ENCODE measurements at regions not wholly inside any gene's neighbourhood (a gene's known extent, or its start where the extent isn't known, plus 50 kb on each side); places are given as distances from the start of the nearest gene placed in this dataset.

DNA sequence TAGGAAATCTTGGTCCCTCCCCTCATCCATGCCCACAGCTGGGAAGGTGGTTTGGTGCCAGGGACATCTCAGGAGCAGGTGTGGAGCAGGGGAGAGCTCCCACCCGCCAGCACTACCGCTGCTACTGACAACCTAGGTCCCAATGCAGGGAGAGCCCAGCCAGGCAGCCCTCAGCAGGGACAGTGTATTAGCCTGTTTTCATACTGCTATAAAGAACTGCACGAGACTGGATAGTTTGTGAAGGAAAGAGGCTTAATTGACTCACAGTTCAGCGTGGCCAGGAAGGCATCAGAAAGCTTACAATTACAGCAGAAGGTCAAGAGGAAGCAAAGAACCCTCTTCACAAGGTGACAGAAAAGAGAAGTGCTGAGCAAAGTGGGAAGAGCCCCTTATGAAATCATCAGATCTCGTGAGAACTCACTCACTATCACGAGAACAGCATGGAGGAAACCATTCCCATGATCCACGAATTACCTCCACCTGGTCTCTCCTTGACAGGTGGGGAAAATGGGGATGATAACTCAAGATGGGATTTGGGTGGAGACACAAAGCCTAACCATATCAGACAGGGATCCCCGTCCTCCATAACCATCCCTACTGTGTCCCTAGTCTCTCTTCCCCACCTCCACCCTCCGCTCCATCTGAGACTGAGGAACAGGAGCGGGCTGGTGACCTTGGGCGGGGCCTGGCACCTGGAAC, 218.6 kb downstream of the TBC1D2B start:
- H3K27ac ChIP-seq (ENCODE audit: low read length) = no peak overlapping the region
- H3K4me3 ChIP-seq (ENCODE audit: low read length) = no peak overlapping the region
- H2AFZ ChIP-seq (ENCODE audit: low read depth, low read length) = no peak overlapping the region
- no peak for TF ChIP-seq EZH2 (IDR thresholded peaks at IDR 0.05; ENCODE audit: borderline replicate concordance, insufficient read depth, low read length, poor library complexity, severe bottlenecking)
- TF ChIP-seq, protein P1, sequence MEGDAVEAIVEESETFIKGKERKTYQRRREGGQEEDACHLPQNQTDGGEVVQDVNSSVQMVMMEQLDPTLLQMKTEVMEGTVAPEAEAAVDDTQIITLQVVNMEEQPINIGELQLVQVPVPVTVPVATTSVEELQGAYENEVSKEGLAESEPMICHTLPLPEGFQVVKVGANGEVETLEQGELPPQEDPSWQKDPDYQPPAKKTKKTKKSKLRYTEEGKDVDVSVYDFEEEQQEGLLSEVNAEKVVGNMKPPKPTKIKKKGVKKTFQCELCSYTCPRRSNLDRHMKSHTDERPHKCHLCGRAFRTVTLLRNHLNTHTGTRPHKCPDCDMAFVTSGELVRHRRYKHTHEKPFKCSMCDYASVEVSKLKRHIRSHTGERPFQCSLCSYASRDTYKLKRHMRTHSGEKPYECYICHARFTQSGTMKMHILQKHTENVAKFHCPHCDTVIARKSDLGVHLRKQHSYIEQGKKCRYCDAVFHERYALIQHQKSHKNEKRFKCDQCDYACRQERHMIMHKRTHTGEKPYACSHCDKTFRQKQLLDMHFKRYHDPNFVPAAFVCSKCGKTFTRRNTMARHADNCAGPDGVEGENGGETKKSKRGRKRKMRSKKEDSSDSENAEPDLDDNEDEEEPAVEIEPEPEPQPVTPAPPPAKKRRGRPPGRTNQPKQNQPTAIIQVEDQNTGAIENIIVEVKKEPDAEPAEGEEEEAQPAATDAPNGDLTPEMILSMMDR (IDR thresholded peaks at IDR 0.05; ENCODE audit: poor library complexity, severe bottlenecking) = no peak
- no peak for TF ChIP-seq RAD21 (conservative IDR thresholded peaks at IDR 0.05)
- no peak for TF ChIP-seq EP300 (conservative IDR thresholded peaks at IDR 0.05; ENCODE audit: poor library complexity, severe bottlenecking)
- no peak for TF ChIP-seq POLR2AphosphoS5 (IDR thresholded peaks at IDR 0.05)
- TF ChIP-seq MXI1 (conservative IDR thresholded peaks at IDR 0.05; ENCODE audit: poor library complexity, severe bottlenecking) = no peak
- no peak for TF ChIP-seq REST (IDR thresholded peaks at IDR 0.05; ENCODE audit: borderline replicate concordance)
- no peak for TF ChIP-seq SMC3 (conservative IDR thresholded peaks at IDR 0.05; ENCODE audit: poor library complexity)
- no peak for TF ChIP-seq TAF1 (IDR thresholded peaks at IDR 0.05; ENCODE audit: low read depth)
- H3K4me2 ChIP-seq (ENCODE audit: low read length) = no peak overlapping the region
- no peak overlapping the region for H3K9ac ChIP-seq (ENCODE audit: low read length)
- H3K9me2 ChIP-seq (ENCODE audit: insufficient read depth, low read length) = no peaks in the 10 kb centered on the region
- H3K36me3 ChIP-seq (ENCODE audit: insufficient read depth, low read length) = no peaks in the 10 kb centered on the region
- H3K79me2 ChIP-seq (replicated peaks; ENCODE audit: insufficient read depth, low read length) = no peaks in the 10 kb centered on the region
- H3K9me3 ChIP-seq (ENCODE audit: low read length) = no peaks in the 10 kb centered on the region
- H4K20me1 ChIP-seq (ENCODE audit: insufficient read depth) = no peaks in the 10 kb centered on the region
- H3K27me3 ChIP-seq (ENCODE audit: insufficient read depth, low read depth, low read length) = no peaks in the 10 kb centered on the region
- no peaks in the 10 kb centered on the region for H3F3A ChIP-seq (ENCODE audit: insufficient read depth, low read length, poor library complexity, severe bottlenecking)

- Histone ChIP-seq H3K9ac (ENCODE audit: low read length) (peak overlapping the region; percentile 28), H3K4me2 (ENCODE audit: low read length) (peak overlapping the region; percentile 3), H3K9me3 (ENCODE audit: low read length) (no peaks in the 10 kb centered on the region), H3K79me2 (replicated peaks; ENCODE audit: insufficient read depth, low read length) (no peaks in the 10 kb centered on the region), H3K27me3 (ENCODE audit: insufficient read depth, low read depth, low read length) (no peaks in the 10 kb centered on the region), H3K36me3 (ENCODE audit: insufficient read depth, low read length) (no peaks in the 10 kb centered on the region), H3F3A (ENCODE audit: insufficient read depth, low read length, poor library complexity, severe bottlenecking) (no peaks in the 10 kb centered on the region), H3K9me2 (ENCODE audit: insufficient read depth, low read length) (no peaks in the 10 kb centered on the region), H3K4me3 (ENCODE audit: low read length) (no peak overlapping the region), H3K27ac (ENCODE audit: low read length) (peak overlapping the region; percentile 59), H2AFZ (ENCODE audit: low read depth, low read length) (no peak overlapping the region), H4K20me1 (ENCODE audit: insufficient read depth) (no peaks in the 10 kb centered on the region)
- TF ChIP-seq SMC3 (conservative IDR thresholded peaks at IDR 0.05; ENCODE audit: poor library complexity) (no peak), RAD21 (conservative IDR thresholded peaks at IDR 0.05) (no peak), EP300 (conservative IDR thresholded peaks at IDR 0.05; ENCODE audit: poor library complexity, severe bottlenecking) (no peak), TAF1 (IDR thresholded peaks at IDR 0.05; ENCODE audit: low read depth) (no peak), EZH2 (IDR thresholded peaks at IDR 0.05; ENCODE audit: borderline replicate concordance, insufficient read depth, low read length, poor library complexity, severe bottlenecking) (no peak), MXI1 (conservative IDR thresholded peaks at IDR 0.05; ENCODE audit: poor library complexity, severe bottlenecking) (no peak), REST (IDR thresholded peaks at IDR 0.05; ENCODE audit: borderline replicate concordance) (no peak), POLR2AphosphoS5 (IDR thresholded peaks at IDR 0.05) (no peak)
- TF ChIP-seq, protein P1 (IDR thresholded peaks at IDR 0.05; ENCODE audit: poor library complexity, severe bottlenecking) = no peak
Measured at GRCh38 chr15:77857419-77857818, 220.1 kb downstream of the TBC1D2B start.

Measured in neural cell (in vitro differentiated cells).